Loucy (cell line): ENCODE measurements at regions not wholly inside any gene's neighbourhood (a gene's known extent, or its start where the extent isn't known, plus 50 kb on each side); places are given as distances from the start of the nearest gene placed in this dataset.

Experiments used
- H2AFZ ChIP-seq: fragments of 200-600 bp; sonication (generic); 2 replicates; pipeline ENCODE4 v1.6.0; 2016; ENCODE audit warnings: antibody characterized with exemption, mild to moderate bottlenecking, low read length, moderate library complexity
- H3F3A ChIP-seq: fragments of 200-600 bp; 2 replicates; pipeline ENCODE4 v1.6.0; 2016; ENCODE audit warnings: antibody characterized with exemption, low read depth, mild to moderate bottlenecking
- H3K27me3 ChIP-seq: fragments of 200-600 bp; sonication (generic); 2 replicates; pipeline ENCODE4 v1.6.1; 2014; ENCODE audit warnings: low read length, mild to moderate bottlenecking; ENCODE audit not compliant: insufficient read depth, poor library complexity, severe bottlenecking
- H3K36me3 ChIP-seq: fragments of 200-600 bp; sonication (generic); 2 replicates; pipeline ENCODE4 v1.6.1; 2016; ENCODE audit warnings: low read length; ENCODE audit not compliant: insufficient read depth
- H3K4me1 ChIP-seq: fragments of 200-600 bp; sonication (generic); 2 replicates; pipeline ENCODE4 v1.5.1; 2014; ENCODE audit warnings: low read length, mild to moderate bottlenecking; ENCODE audit not compliant: insufficient read depth, poor library complexity, severe bottlenecking
- H3K4me2 ChIP-seq: fragments of 200-600 bp; sonication (generic); 2 replicates; pipeline ENCODE4 v1.6.0; 2014; ENCODE audit warnings: antibody characterized with exemption, low read length, low read depth, mild to moderate bottlenecking; ENCODE audit not compliant: poor library complexity, severe bottlenecking
- H3K4me3 ChIP-seq: fragments of 200-600 bp; sonication (generic); 2 replicates; pipeline ENCODE4 v1.5.1; 2014; ENCODE audit warnings: low read length, mild to moderate bottlenecking, mixed read lengths; ENCODE audit not compliant: poor library complexity, severe bottlenecking
- H3K79me2 ChIP-seq: fragments of 200-600 bp; sonication (generic); 2 replicates; pipeline ENCODE4 v1.6.1; 2014; ENCODE audit warnings: low read length; ENCODE audit not compliant: insufficient read depth
- H3K9ac ChIP-seq: fragments of 200-600 bp; sonication (generic); 2 replicates; pipeline ENCODE4 v1.6.0; 2014; ENCODE audit warnings: mild to moderate bottlenecking, low read depth, low read length, moderate library complexity; ENCODE audit not compliant: poor library complexity, severe bottlenecking
- H3K9me2 ChIP-seq: fragments of 200-600 bp; sonication (generic); replicated peaks from 2 replicates; pipeline ENCODE4 v1.6.1; 2016; ENCODE audit warnings: low read depth, low read length, mixed read lengths
- H3K9me3 ChIP-seq: fragments of 200-600 bp; sonication (generic); 2 replicates; pipeline ENCODE4 v1.6.1; 2014; ENCODE audit warnings: mild to moderate bottlenecking, antibody characterized with exemption, low read length, low read depth; ENCODE audit not compliant: insufficient read depth
- H4K20me1 ChIP-seq: fragments of 200-600 bp; sonication (generic); 2 replicates; pipeline ENCODE4 v1.6.0; 2014; ENCODE audit warnings: antibody characterized with exemption, low read length, mild to moderate bottlenecking; ENCODE audit not compliant: insufficient read depth, poor library complexity, severe bottlenecking
- EZH2phosphoT487 ChIP-seq: fragments of 200-600 bp; IDR thresholded peaks from 2 replicates; pipeline ENCODE4 v1.6.1; 2018; ENCODE audit warnings: antibody characterized with exemption, mild to moderate bottlenecking, moderate library complexity, borderline replicate concordance
- TF ChIP-seq, protein P1 (sequence below): fragments of 200-600 bp; sonication (generic); conservative IDR thresholded peaks from 2 replicates; pipeline ENCODE4 v1.5.1; 2014; ENCODE audit warnings: mild to moderate bottlenecking, antibody characterized with exemption, low read length

DNA sequence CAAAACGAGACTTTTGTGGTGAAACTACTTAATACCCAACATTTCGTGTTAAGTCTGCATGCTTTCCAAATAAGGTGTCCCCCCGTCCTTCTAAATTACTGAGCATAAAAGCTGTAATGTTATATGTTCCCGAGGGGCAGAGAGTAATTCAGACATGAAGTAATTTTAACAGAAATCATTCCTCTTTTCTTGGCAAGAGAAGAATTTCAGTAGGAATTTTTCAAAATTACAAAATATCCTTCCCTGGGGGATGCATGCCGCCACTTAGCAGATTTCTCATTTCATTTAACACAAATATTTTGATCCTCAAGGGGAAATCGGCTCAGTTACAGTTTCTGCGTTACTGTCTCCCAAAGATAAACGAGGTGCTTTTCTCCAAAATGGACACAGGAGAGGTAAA, 213.2 kb upstream of the RHOBTB1 start:
- Histone ChIP-seq H3K36me3 (no peaks in the 10 kb centered on the region), H3K9me2 (no peaks in the 10 kb centered on the region), H3K4me1 (peaks cover 5% of the 10 kb centered on the region), H3K79me2 (no peaks in the 10 kb centered on the region), H3K4me3 (no peak overlapping the region), H2AFZ (no peak overlapping the region), H3K9me3 (no peaks in the 10 kb centered on the region), H4K20me1 (no peaks in the 10 kb centered on the region), H3K4me2 (no peak overlapping the region), H3K27me3 (no peaks in the 10 kb centered on the region), H3F3A (no peaks in the 10 kb centered on the region), H3K9ac (no peak overlapping the region)
- TF ChIP-seq, protein P1, sequence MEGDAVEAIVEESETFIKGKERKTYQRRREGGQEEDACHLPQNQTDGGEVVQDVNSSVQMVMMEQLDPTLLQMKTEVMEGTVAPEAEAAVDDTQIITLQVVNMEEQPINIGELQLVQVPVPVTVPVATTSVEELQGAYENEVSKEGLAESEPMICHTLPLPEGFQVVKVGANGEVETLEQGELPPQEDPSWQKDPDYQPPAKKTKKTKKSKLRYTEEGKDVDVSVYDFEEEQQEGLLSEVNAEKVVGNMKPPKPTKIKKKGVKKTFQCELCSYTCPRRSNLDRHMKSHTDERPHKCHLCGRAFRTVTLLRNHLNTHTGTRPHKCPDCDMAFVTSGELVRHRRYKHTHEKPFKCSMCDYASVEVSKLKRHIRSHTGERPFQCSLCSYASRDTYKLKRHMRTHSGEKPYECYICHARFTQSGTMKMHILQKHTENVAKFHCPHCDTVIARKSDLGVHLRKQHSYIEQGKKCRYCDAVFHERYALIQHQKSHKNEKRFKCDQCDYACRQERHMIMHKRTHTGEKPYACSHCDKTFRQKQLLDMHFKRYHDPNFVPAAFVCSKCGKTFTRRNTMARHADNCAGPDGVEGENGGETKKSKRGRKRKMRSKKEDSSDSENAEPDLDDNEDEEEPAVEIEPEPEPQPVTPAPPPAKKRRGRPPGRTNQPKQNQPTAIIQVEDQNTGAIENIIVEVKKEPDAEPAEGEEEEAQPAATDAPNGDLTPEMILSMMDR, result no peak
- TF ChIP-seq EZH2phosphoT487, result no peak

DNA sequence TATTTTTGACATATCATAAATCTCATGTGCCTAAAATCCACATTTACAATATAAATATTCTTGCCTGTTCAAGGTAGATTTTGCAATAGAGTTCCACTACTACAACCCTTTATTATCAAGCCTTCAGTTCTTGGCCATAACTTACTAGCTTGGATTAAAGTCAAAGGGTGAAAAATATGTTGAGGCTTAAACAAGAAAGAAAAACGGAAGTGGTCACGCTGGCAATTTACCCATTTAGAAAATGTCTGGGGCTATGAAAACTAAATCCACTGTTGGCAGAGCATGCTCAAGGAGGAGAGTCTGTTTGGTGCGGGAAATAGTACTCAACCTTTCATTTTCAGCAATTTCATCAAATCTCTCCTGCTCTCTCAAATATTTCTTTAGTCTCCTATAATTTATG, 209.8 kb upstream of the RHOBTB1 start:
- H3K4me1 ChIP-seq, result no peaks in the 10 kb centered on the region

DNA sequence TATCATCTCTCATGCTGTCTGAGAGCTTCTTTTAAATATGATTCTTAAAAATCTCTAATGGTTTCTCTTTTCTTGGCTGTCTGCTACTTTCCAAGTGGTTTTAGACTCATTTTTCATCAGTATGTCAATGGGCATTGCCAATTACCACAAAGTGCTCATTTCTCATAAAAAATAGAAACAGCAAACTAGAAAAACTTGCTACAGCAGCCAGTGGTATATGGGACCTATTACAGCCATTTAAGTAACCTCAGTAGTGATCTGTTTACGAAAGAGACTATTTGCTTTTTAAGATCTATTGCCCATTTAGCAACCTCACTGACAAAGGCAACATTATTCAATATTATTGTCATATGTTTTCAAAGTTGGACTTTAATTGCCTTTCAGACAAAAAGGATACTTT, 207.1 kb upstream of the RHOBTB1 start:
- TF ChIP-seq EZH2phosphoT487, result no peak
- TF ChIP-seq, protein P1, result no peak
- no peak overlapping the region for H3K9ac ChIP-seq
- H3K79me2 ChIP-seq, result no peaks in the 10 kb centered on the region
- H3K4me3 ChIP-seq, result no peak overlapping the region
- H3K4me2 ChIP-seq, result no peak overlapping the region
- no peak overlapping the region for H2AFZ ChIP-seq
- H3K9me2 ChIP-seq, result no peaks in the 10 kb centered on the region
- H3K9me3 ChIP-seq, result no peaks in the 10 kb centered on the region
- H4K20me1 ChIP-seq, result no peaks in the 10 kb centered on the region
- no peaks in the 10 kb centered on the region for H3K27me3 ChIP-seq
- no peaks in the 10 kb centered on the region for H3K36me3 ChIP-seq
- H3K4me1 ChIP-seq, result no peaks in the 10 kb centered on the region
- no peaks in the 10 kb centered on the region for H3F3A ChIP-seq

More for the DNA sequence above, 209.8 kb upstream of the RHOBTB1 start:
- no peaks in the 10 kb centered on the region for H3K9me2 ChIP-seq
- H3K36me3 ChIP-seq, result no peaks in the 10 kb centered on the region
- no peaks in the 10 kb centered on the region for H3K79me2 ChIP-seq
- no peak overlapping the region for H2AFZ ChIP-seq
- no peaks in the 10 kb centered on the region for H4K20me1 ChIP-seq
- no peaks in the 10 kb centered on the region for H3K27me3 ChIP-seq
- H3K9ac ChIP-seq, result no peak overlapping the region
- H3K9me3 ChIP-seq, result no peaks in the 10 kb centered on the region
- no peaks in the 10 kb centered on the region for H3F3A ChIP-seq
- no peak for TF ChIP-seq EZH2phosphoT487
- TF ChIP-seq, protein P1, result no peak
- H3K4me2 ChIP-seq, result no peak overlapping the region
- H3K4me3 ChIP-seq, result no peak overlapping the region
